Amniotic epithelial cell (primary cell): ENCODE measurements at regions not wholly inside any gene's neighbourhood (a gene's known extent, or its start where the extent isn't known, plus 50 kb on each side); places are given as distances from the start of the nearest gene placed in this dataset.
A peak's percentile ranks its signal among the peaks of the same experiment; 100 is the strongest.

Source experiments
- DNase-seq: peaks from one replicate; pipeline ENCODE4 v3.0.0-alpha.2; 2010; ENCODE audit warnings: low read depth

GRCh38 chr4:23401572-23401971 is 488.3 kb downstream of the PPARGC1A start:
- DNase-seq, result no peak

- no peak for DNase-seq
These were observed 496.9 kb downstream of the PPARGC1A start for GRCh38 chr4:23392860-23393458.

GRCh38 chr4:23390246-23390645 is 499.6 kb downstream of the PPARGC1A start:
- DNase-seq, result no peak

- no peak for DNase-seq
These were observed 501.0 kb downstream of the PPARGC1A start for GRCh38 chr4:23388699-23389395.

- DNase-seq, result no peak
These were observed 501.6 kb downstream of the PPARGC1A start for GRCh38 chr4:23388255-23388654.

GRCh38 chr4:23384741-23385140 is 505.1 kb downstream of the PPARGC1A start:
- DNase-seq, result no peak

GRCh38 chr4:23382879-23383278 is 507.0 kb downstream of the PPARGC1A start:
- peak; percentile 20 for DNase-seq

GRCh38 chr4:23374259-23374658 is 515.6 kb downstream of the PPARGC1A start:
- no peak for DNase-seq

- peak; percentile 36 for DNase-seq
These were observed 516.6 kb downstream of the PPARGC1A start for GRCh38 chr4:23373261-23373660.

- no peak for DNase-seq
These were observed 518.3 kb downstream of the PPARGC1A start for GRCh38 chr4:23371533-23371932.

GRCh38 chr4:23369331-23369730 is 520.5 kb downstream of the PPARGC1A start:
- DNase-seq, result no peak

GRCh38 chr4:23368081-23368697 is 521.7 kb downstream of the PPARGC1A start:
- DNase-seq, result no peak

- no peak for DNase-seq
These were observed 523.3 kb downstream of the PPARGC1A start for GRCh38 chr4:23366557-23366906.

- no peak for DNase-seq
These were observed 523.8 kb downstream of the PPARGC1A start for GRCh38 chr4:23365871-23366556.

- DNase-seq, result no peak
These were observed 524.8 kb downstream of the PPARGC1A start for GRCh38 chr4:23365086-23365485.

GRCh38 chr4:23364167-23364566 is 525.7 kb downstream of the PPARGC1A start:
- no peak for DNase-seq

- no peak for DNase-seq
These were observed 528.4 kb downstream of the PPARGC1A start for GRCh38 chr4:23361453-23361852.

GRCh38 chr4:23360718-23361117 is 529.1 kb downstream of the PPARGC1A start:
- DNase-seq, result no peak

- no peak for DNase-seq
These were observed 534.6 kb downstream of the PPARGC1A start for GRCh38 chr4:23355258-23355657.

- no peak for DNase-seq
These were observed 536.6 kb downstream of the PPARGC1A start for GRCh38 chr4:23353200-23353599.

- DNase-seq, result no peak
These were observed 540.9 kb downstream of the PPARGC1A start for GRCh38 chr4:23348789-23349498.

GRCh38 chr4:23337292-23337691 is 552.6 kb downstream of the PPARGC1A start:
- no peak for DNase-seq
